ENCODE measurements at regions not wholly inside any gene's neighbourhood (a gene's known extent, or its start where the extent isn't known, plus 50 kb on each side); places are given as distances from the start of the nearest gene placed in this dataset.

GRCh38 chr6:146904596-146904995, 299.6 kb upstream of the STXBP5 start:
- Histone ChIP-seq H3K79me2 (ENCODE audit: insufficient read depth, low read length) (no peaks in the 10 kb centered on the region), H3K27me3 (ENCODE audit: insufficient read depth, low read length) (no peaks in the 10 kb centered on the region), H3K9me3 (ENCODE audit: insufficient read depth, low read depth, low read length) (no peaks in the 10 kb centered on the region), H4K20me1 (ENCODE audit: insufficient read depth, low read length) (no peaks in the 10 kb centered on the region), H3K4me3 (ENCODE audit: insufficient read depth, low read depth, low read length) (no peak overlapping the region), H3K4me2 (ENCODE audit: low read length) (no peak overlapping the region), H2AFZ (ENCODE audit: low read depth, low read length) (no peak overlapping the region), H3K9ac (ENCODE audit: low read length) (no peak overlapping the region), H3K4me1 (ENCODE audit: insufficient read depth, low read length) (peaks cover 4% of the 10 kb centered on the region), H3K27ac (ENCODE audit: low read depth, low read length) (no peak overlapping the region), H3K36me3 (ENCODE audit: insufficient read depth, low read length) (no peaks in the 10 kb centered on the region)
- no peak overlapping the region for H3K4me3 Mint-ChIP-seq (ENCODE audit: unreplicated experiment)
- no peak for FAIRE-seq
- peaks cover 6% of the 10 kb centered on the region for H3K4me1 Mint-ChIP-seq (ENCODE audit: low read depth, unreplicated experiment)
- no peak overlapping the region for H3K27ac Mint-ChIP-seq (ENCODE audit: unreplicated experiment)
- no peaks in the 10 kb centered on the region for H3K36me3 Mint-ChIP-seq (ENCODE audit: low read depth, unreplicated experiment)
- TF ChIP-seq EZH2 (IDR thresholded peaks at IDR 0.05; ENCODE audit: insufficient read depth, low read length) (no peak), CTCF (IDR thresholded peaks at IDR 0.05; ENCODE audit: insufficient read depth, low read depth, low read length) (no peak)
- no peaks in the 10 kb centered on the region for H3K9me3 Mint-ChIP-seq (ENCODE audit: unreplicated experiment)
- DNase-seq (ENCODE audit: low read depth): no peak
- H3K27me3 Mint-ChIP-seq (ENCODE audit: low read depth, unreplicated experiment): no peaks in the 10 kb centered on the region

- H3K79me2 ChIP-seq (ENCODE audit: insufficient read depth, low read length): no peaks in the 10 kb centered on the region
- H3K4me1 ChIP-seq (ENCODE audit: insufficient read depth, low read length): peaks cover 4% of the 10 kb centered on the region
- no peak overlapping the region for H3K4me3 ChIP-seq (ENCODE audit: insufficient read depth, low read depth, low read length)
- Mint-ChIP-seq H3K4me1 (ENCODE audit: low read depth, unreplicated experiment) (peaks cover 7% of the 10 kb centered on the region), H3K9me3 (ENCODE audit: unreplicated experiment) (no peaks in the 10 kb centered on the region), H3K4me3 (ENCODE audit: unreplicated experiment) (no peak overlapping the region), H3K27me3 (ENCODE audit: low read depth, unreplicated experiment) (no peaks in the 10 kb centered on the region), H3K36me3 (ENCODE audit: low read depth, unreplicated experiment) (peaks cover under 1% of the 10 kb centered on the region), H3K27ac (ENCODE audit: unreplicated experiment) (peak overlapping the region; percentile 68)
- no peaks in the 10 kb centered on the region for H4K20me1 ChIP-seq (ENCODE audit: insufficient read depth, low read length)
- no peak overlapping the region for H3K4me2 ChIP-seq (ENCODE audit: low read length)
- H3K27me3 ChIP-seq (ENCODE audit: insufficient read depth, low read length): no peaks in the 10 kb centered on the region
- H3K9ac ChIP-seq (ENCODE audit: low read length): no peak overlapping the region
- DNase-seq (ENCODE audit: low read depth): peak; percentile 75
- no peak overlapping the region for H2AFZ ChIP-seq (ENCODE audit: low read depth, low read length)
- H3K36me3 ChIP-seq (ENCODE audit: insufficient read depth, low read length): no peaks in the 10 kb centered on the region
- no peaks in the 10 kb centered on the region for H3K9me3 ChIP-seq (ENCODE audit: insufficient read depth, low read depth, low read length)
- TF ChIP-seq EZH2 (IDR thresholded peaks at IDR 0.05; ENCODE audit: insufficient read depth, low read length) (no peak), CTCF (IDR thresholded peaks at IDR 0.05; ENCODE audit: insufficient read depth, low read depth, low read length) (no peak)
- FAIRE-seq: peak; percentile 58
- no peak overlapping the region for H3K27ac ChIP-seq (ENCODE audit: low read depth, low read length)
Observed at GRCh38 chr6:146905181-146905704, 299.0 kb upstream of the STXBP5 start.

- Histone ChIP-seq H3K9me3 (ENCODE audit: insufficient read depth, low read depth, low read length) (no peaks in the 10 kb centered on the region), H3K79me2 (ENCODE audit: insufficient read depth, low read length) (no peaks in the 10 kb centered on the region), H3K36me3 (ENCODE audit: insufficient read depth, low read length) (no peaks in the 10 kb centered on the region), H3K9ac (ENCODE audit: low read length) (no peak overlapping the region), H3K27ac (ENCODE audit: low read depth, low read length) (no peak overlapping the region), H3K4me2 (ENCODE audit: low read length) (no peak overlapping the region), H3K4me1 (ENCODE audit: insufficient read depth, low read length) (peaks cover 19% of the 10 kb centered on the region), H3K4me3 (ENCODE audit: insufficient read depth, low read depth, low read length) (no peak overlapping the region), H4K20me1 (ENCODE audit: insufficient read depth, low read length) (no peaks in the 10 kb centered on the region), H2AFZ (ENCODE audit: low read depth, low read length) (no peak overlapping the region), H3K27me3 (ENCODE audit: insufficient read depth, low read length) (no peaks in the 10 kb centered on the region)
- no peaks in the 10 kb centered on the region for H3K9me3 Mint-ChIP-seq (ENCODE audit: unreplicated experiment)
- H3K27ac Mint-ChIP-seq (ENCODE audit: unreplicated experiment): no peak overlapping the region
- H3K36me3 Mint-ChIP-seq (ENCODE audit: low read depth, unreplicated experiment): peaks cover 2% of the 10 kb centered on the region
- no peak overlapping the region for H3K4me3 Mint-ChIP-seq (ENCODE audit: unreplicated experiment)
- H3K4me1 Mint-ChIP-seq (ENCODE audit: low read depth, unreplicated experiment): peaks cover 25% of the 10 kb centered on the region
- H3K27me3 Mint-ChIP-seq (ENCODE audit: low read depth, unreplicated experiment): no peaks in the 10 kb centered on the region
- FAIRE-seq (no peak), DNase-seq (ENCODE audit: low read depth) (no peak)
- TF ChIP-seq EZH2 (IDR thresholded peaks at IDR 0.05; ENCODE audit: insufficient read depth, low read length) (no peak), CTCF (IDR thresholded peaks at IDR 0.05; ENCODE audit: insufficient read depth, low read depth, low read length) (no peak)
Observed at GRCh38 chr6:146908786-146909185, 295.4 kb upstream of the STXBP5 start.
